Spleen (tissue), 11 donors: ENCODE measurements at regions not wholly inside any gene's neighbourhood (a gene's known extent, or its start where the extent isn't known, plus 50 kb on each side); places are given as distances from the start of the nearest gene placed in this dataset.

ENCODE experiments used
- DNase-seq: peaks from one replicate; pipeline ENCODE4 v3.0.0-alpha.2; 2020
- H3K27ac ChIP-seq, 8 donors: fragments of 200-600 bp; sonication (generic) in 7 of 8; 1 replicate in 4 of 8; 2 replicates in 4 of 8; pipeline versions ENCODE4 v1.5.0 to v1.8.0; 2016 to 2021; ENCODE audit warnings: inconsistent platforms in 4 of 8, mild to moderate bottlenecking in 4 of 8, moderate library complexity in 1 of 8
- H3K27me3 ChIP-seq, 7 donors: fragments of 200-600 bp; sonication (generic) in 6 of 7; replicated peaks in 1 of 7; 1 replicate in 4 of 7; 2 replicates in 3 of 7; pipeline versions ENCODE4 v1.5.0 to v1.8.0; 2016 to 2021; ENCODE audit warnings: inconsistent platforms in 3 of 7, mild to moderate bottlenecking in 1 of 7
- H3K36me3 ChIP-seq, 6 donors: fragments of 200-600 bp; sonication (generic) in 5 of 6; 1 replicate in 4 of 6; 2 replicates in 2 of 6; pipeline versions ENCODE4 v1.5.0 to v1.8.0; 2016 to 2021; ENCODE audit warnings: inconsistent platforms in 2 of 6
- H3K4me1 ChIP-seq, 6 donors: fragments of 200-600 bp; sonication (generic) in 5 of 6; 1 replicate in 3 of 6; 2 replicates in 3 of 6; pipeline versions ENCODE4 v1.5.0 to v1.8.0; 2016 to 2021; ENCODE audit warnings: inconsistent platforms in 3 of 6
- H3K4me3 ChIP-seq, 8 donors: fragments of 200-600 bp; sonication (generic) in 7 of 8; 1 replicate in 4 of 8; 2 replicates in 4 of 8; pipeline versions ENCODE4 v1.5.0 to v1.8.0; 2016 to 2021; ENCODE audit warnings: inconsistent platforms in 4 of 8, mild to moderate bottlenecking in 4 of 8, moderate library complexity in 2 of 8
- H3K9me3 ChIP-seq, 8 donors: fragments of 200-600 bp; sonication (generic) in 7 of 8; 1 replicate in 4 of 8; 2 replicates in 4 of 8; pipeline versions ENCODE4 v1.5.0 to v1.8.0; 2016 to 2021; ENCODE audit warnings: inconsistent platforms in 4 of 8
- CTCF ChIP-seq, 11 experiments: fragments of 200-600 bp in 7 of 11; fragments of 450-650 bp in 4 of 11; sonication (generic) in 4 of 11; IDR thresholded peaks in 8 of 11; conservative IDR thresholded peaks in 3 of 11; 1 replicate in 7 of 11; 2 replicates in 4 of 11; pipeline versions ENCODE4 v1.4.0 to v1.8.0; 2016 to 2021; ENCODE audit warnings: antibody characterized with exemption in 11 of 11, inconsistent platforms in 4 of 11, mild to moderate bottlenecking in 1 of 11
- POLR2A ChIP-seq, 3 donors: fragments of 450-650 bp; IDR thresholded peaks; one replicate each; pipeline ENCODE4 v1.5.1; 2017; ENCODE audit warnings: antibody characterized with exemption in 3 of 3, mild to moderate bottlenecking in 1 of 3
- POLR2AphosphoS5 ChIP-seq, 3 donors: sonication (generic); formaldehyde crosslinking; IDR thresholded peaks; one replicate each; pipeline ENCODE4 v1.5.1; 2017; ENCODE audit warnings: antibody characterized with exemption in 3 of 3
- WGBS, 5 donors: extraction: QIAGEN DNeasy Blood & Tissue Kit in 3 of 5; methylation state at CpG; one replicate each; pipeline versions ENCODE4 v1.1.5 to v1.1.7; 2013 to 2018; 5-methylcytosine and 5-hydroxymethylcytosine counted together
- intact Hi-C: fragments of 100-400 bp; cut with DNase I; formaldehyde crosslinking; loops from one replicate; pipeline ENCODE4 v1.15.0; 2023; ENCODE audit warnings: low total_unique reads
- donor health status: healthy with polysubstance abuse.
- donor health status: DM: no; HTN: no; CAD: no; lungs with moderate emphysema.
- donor health status: DM: no; HTN: no; CAD: no.
- donor health status: Bipolar disorder and iron deficiency.
- donor health status: healthy.
- donor health status: DM: no; HTN: no; CAD: no.
- donor health status: DM: yes; HTN: yes; CAD: no.

- Histone ChIP-seq H3K27me3 (no peaks in the 10 kb centered on the region), H3K36me3 (no peaks in the 10 kb centered on the region), H3K27ac (no peak overlapping the region), H3K4me1 (no peaks in the 10 kb centered on the region), H3K9me3 (no peaks in the 10 kb centered on the region), H3K4me3 (no peak overlapping the region)
- DNase-seq, result no peak
- no peak for TF ChIP-seq POLR2A (IDR thresholded peaks at IDR 0.05)
- no peak for TF ChIP-seq CTCF (IDR thresholded peaks at IDR 0.05 in 8 of 11, conservative IDR thresholded peaks at IDR 0.05 in 3 of 11)
- no peak for TF ChIP-seq POLR2AphosphoS5 (IDR thresholded peaks at IDR 0.05)
- intact Hi-C loops, result no loop called here
- WGBS, 5 donors, result 52 to 75% (median 65%) methylated on average over 2 of the region's 2 CpGs
Measured at GRCh38 chr4:111501946-111502345, 643.3 kb upstream of the FAM241A start.

GRCh38 chr4:111502626-111503025, 642.6 kb upstream of the FAM241A start:
- H3K4me1 ChIP-seq, result no peaks in the 10 kb centered on the region
- no peaks in the 10 kb centered on the region for H3K9me3 ChIP-seq
- WGBS, 5 donors, result 75 to 89% (median 83%) methylated on average over 2 of the region's 2 CpGs
- no peak overlapping the region for H3K4me3 ChIP-seq
- intact Hi-C loops, result no loop called here
- TF ChIP-seq CTCF (IDR thresholded peaks at IDR 0.05 in 8 of 11, conservative IDR thresholded peaks at IDR 0.05 in 3 of 11) (no peak), POLR2AphosphoS5 (IDR thresholded peaks at IDR 0.05) (no peak), POLR2A (IDR thresholded peaks at IDR 0.05) (no peak)
- no peak for DNase-seq
- H3K27me3 ChIP-seq, result no peaks in the 10 kb centered on the region
- H3K36me3 ChIP-seq, result no peaks in the 10 kb centered on the region
- H3K27ac ChIP-seq, result no peak overlapping the region

GRCh38 chr4:111506706-111507105, 638.5 kb upstream of the FAM241A start:
- DNase-seq, result no peak

GRCh38 chr4:111510535-111510934, 634.7 kb upstream of the FAM241A start:
- H3K27me3 ChIP-seq, result no peaks in the 10 kb centered on the region
- no peak overlapping the region for H3K4me3 ChIP-seq
- DNase-seq, result no peak
- no peaks in the 10 kb centered on the region for H3K9me3 ChIP-seq
- intact Hi-C loops, result no loop called here
- H3K36me3 ChIP-seq, result no peaks in the 10 kb centered on the region
- no peak for TF ChIP-seq CTCF (IDR thresholded peaks at IDR 0.05 in 8 of 11, conservative IDR thresholded peaks at IDR 0.05 in 3 of 11)
- TF ChIP-seq POLR2AphosphoS5 (IDR thresholded peaks at IDR 0.05), result no peak
- no peak for TF ChIP-seq POLR2A (IDR thresholded peaks at IDR 0.05)
- H3K27ac ChIP-seq, result no peak overlapping the region
- H3K4me1 ChIP-seq, result no peaks in the 10 kb centered on the region

More at GRCh38 chr4:111506706-111507105, 638.5 kb upstream of the FAM241A start:
- intact Hi-C loops, result no loop called here
- WGBS, 5 donors, result 73 to 89% (median 86%) methylated on average over 2 of the region's 2 CpGs
- Histone ChIP-seq H3K27me3 (no peaks in the 10 kb centered on the region), H3K4me3 (no peak overlapping the region), H3K36me3 (no peaks in the 10 kb centered on the region), H3K27ac (no peak overlapping the region), H3K4me1 (no peaks in the 10 kb centered on the region), H3K9me3 (no peaks in the 10 kb centered on the region)
- TF ChIP-seq CTCF (IDR thresholded peaks at IDR 0.05 in 8 of 11, conservative IDR thresholded peaks at IDR 0.05 in 3 of 11) (no peak), POLR2AphosphoS5 (IDR thresholded peaks at IDR 0.05) (no peak), POLR2A (IDR thresholded peaks at IDR 0.05) (no peak)
